ENCODE measurements at regions not wholly inside any gene's neighbourhood (a gene's known extent, or its start where the extent isn't known, plus 50 kb on each side); places are given as distances from the start of the nearest gene placed in this dataset.

DNA sequence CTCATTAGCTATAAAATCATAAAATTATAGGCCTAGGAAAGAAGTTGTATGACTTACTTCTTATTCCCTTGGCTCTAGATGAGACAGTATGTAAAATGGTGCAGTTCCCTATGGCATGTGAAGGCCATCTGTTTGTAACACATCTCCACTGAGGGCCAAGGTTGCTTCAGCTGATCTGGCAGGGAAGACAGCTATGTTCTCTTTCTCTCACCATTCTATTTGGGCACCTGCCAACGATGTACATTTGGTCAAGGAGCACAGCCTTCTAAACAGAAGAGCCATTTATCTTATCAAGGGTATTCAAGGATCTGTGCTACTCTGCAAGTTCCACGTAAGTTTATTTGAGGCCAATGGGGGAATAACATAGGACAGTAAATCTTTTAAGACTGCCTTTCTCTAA is 129.8 kb upstream of the TOM1L1 start:
- RAD21 ChIA-PET (ENCODE audit: unreplicated experiment) = no interaction called here
- no peaks in the 10 kb centered on the region for H3K9me3 ChIP-seq (replicated peaks; ENCODE audit: control insufficient read depth, insufficient read depth, low read length)
- H3K9ac ChIP-seq (ENCODE audit: control insufficient read depth, insufficient read depth, low read length) = no peak overlapping the region
- WGBS (ENCODE audit: insufficient coverage, insufficient replicate concordance, low lambda C conversion rate, missing lambda C conversion rate) = 0% methylated on average over 2 of the region's 2 CpGs
- intact Hi-C loops (cut with micrococcal nuclease; ENCODE audit: unreplicated experiment) = no loop called here
- no peaks in the 10 kb centered on the region for H4K20me1 ChIP-seq (ENCODE audit: control insufficient read depth, insufficient read depth)
- no peak for DNase-seq (ENCODE audit: low read depth, low spot score)
- H3K36me3 ChIP-seq (ENCODE audit: control insufficient read depth in 2 of 2, insufficient read depth in 2 of 2, low read length in 1 of 2) = no peaks in the 10 kb centered on the region
- in situ Hi-C loops (cut with MboI) = no loop called here
- H3K4me3 ChIP-seq = no peak overlapping the region
- H3K4me2 ChIP-seq (ENCODE audit: control insufficient read depth, insufficient read depth) = no peak overlapping the region
- no peak for FAIRE-seq
- H3K4me1 ChIP-seq (ENCODE audit: control insufficient read depth, insufficient read depth, low read length) = no peaks in the 10 kb centered on the region
- no peaks in the 10 kb centered on the region for H3K79me2 ChIP-seq (ENCODE audit: control insufficient read depth, insufficient read depth, low read length)
- POLR2A ChIA-PET = no interaction called here
- H3K27ac ChIP-seq (ENCODE audit: control insufficient read depth, insufficient read depth) = no peak overlapping the region
- SMC1A ChIA-PET (ENCODE audit: uncharacterized antibody, unreplicated experiment) = no interaction called here
- ATAC-seq = no peak
- H2AFZ ChIP-seq (ENCODE audit: control insufficient read depth, low read depth, low read length) = no peak overlapping the region
- no peaks in the 10 kb centered on the region for H3K27me3 ChIP-seq (replicated peaks in 1 of 2; ENCODE audit: control insufficient read depth in 2 of 2, insufficient read depth in 2 of 2, low read length in 1 of 2)
- CTCF ChIA-PET = no interaction called here
- BruUV-seq (replicated peaks) = no TSS peak
- TF ChIP-seq SRF (IDR thresholded peaks at IDR 0.05; ENCODE audit: low read depth in 2 of 2, low read length in 2 of 2) = no peak
- TF ChIP-seq FOXK2 (IDR thresholded peaks at IDR 0.05) = no peak
- TF ChIP-seq RELA (IDR thresholded peaks at IDR 0.05; ENCODE audit: borderline replicate concordance, partially characterized antibody) = no peak
- no peak for TF ChIP-seq SPI1 (IDR thresholded peaks at IDR 0.05; ENCODE audit: borderline replicate concordance, insufficient read depth, low read depth, low read length)
- TF ChIP-seq ATF7 (IDR thresholded peaks at IDR 0.05; ENCODE audit: low read depth) = no peak
- TF ChIP-seq BACH1 (IDR thresholded peaks at IDR 0.05; ENCODE audit: borderline replicate concordance) = no peak
- TF ChIP-seq ZNF24 (IDR thresholded peaks at IDR 0.05) = no peak
- no peak for TF ChIP-seq STAT3 (IDR thresholded peaks at IDR 0.05; ENCODE audit: low read depth, low read length)
- TF ChIP-seq YY1 (IDR thresholded peaks at IDR 0.05; ENCODE audit: low read depth, low read length) = no peak
- TF ChIP-seq HDGF (IDR thresholded peaks at IDR 0.05) = no peak
- TF ChIP-seq, protein P1, sequence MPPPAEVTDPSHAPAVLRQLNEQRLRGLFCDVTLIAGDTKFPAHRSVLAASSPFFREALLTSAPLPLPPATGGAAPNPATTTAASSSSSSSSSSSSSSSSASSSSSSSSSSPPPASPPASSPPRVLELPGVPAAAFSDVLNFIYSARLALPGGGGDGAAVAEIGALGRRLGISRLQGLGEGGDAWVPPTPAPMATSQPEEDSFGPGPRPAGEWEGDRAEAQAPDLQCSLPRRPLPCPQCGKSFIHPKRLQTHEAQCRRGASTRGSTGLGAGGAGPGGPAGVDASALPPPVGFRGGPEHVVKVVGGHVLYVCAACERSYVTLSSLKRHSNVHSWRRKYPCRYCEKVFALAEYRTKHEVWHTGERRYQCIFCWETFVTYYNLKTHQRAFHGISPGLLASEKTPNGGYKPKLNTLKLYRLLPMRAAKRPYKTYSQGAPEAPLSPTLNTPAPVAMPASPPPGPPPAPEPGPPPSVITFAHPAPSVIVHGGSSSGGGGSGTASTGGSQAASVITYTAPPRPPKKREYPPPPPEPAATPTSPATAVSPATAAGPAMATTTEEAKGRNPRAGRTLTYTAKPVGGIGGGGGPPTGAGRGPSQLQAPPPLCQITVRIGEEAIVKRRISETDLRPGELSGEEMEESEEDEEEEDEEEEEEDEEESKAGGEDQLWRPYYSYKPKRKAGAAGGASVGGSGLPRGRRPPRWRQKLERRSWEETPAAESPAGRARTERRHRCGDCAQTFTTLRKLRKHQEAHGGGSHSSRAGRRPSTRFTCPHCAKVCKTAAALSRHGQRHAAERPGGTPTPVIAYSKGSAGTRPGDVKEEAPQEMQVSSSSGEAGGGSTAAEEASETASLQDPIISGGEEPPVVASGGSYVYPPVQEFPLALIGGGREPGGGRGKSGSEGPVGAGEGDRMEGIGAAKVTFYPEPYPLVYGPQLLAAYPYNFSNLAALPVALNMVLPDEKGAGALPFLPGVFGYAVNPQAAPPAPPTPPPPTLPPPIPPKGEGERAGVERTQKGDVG (CRISPR knock-in tag; IDR thresholded peaks at IDR 0.05) = no peak
- TF ChIP-seq PKNOX1 (IDR thresholded peaks at IDR 0.05) = no peak
- no peak for TF ChIP-seq SREBF2 (IDR thresholded peaks at IDR 0.05; ENCODE audit: low read length)
- no peak for TF ChIP-seq SIX5 (IDR thresholded peaks at IDR 0.05; ENCODE audit: low read depth, low read length, severe bottlenecking)
- no peak for TF ChIP-seq ZBED1 (IDR thresholded peaks at IDR 0.05; ENCODE audit: borderline replicate concordance)
- TF ChIP-seq CUX1 (IDR thresholded peaks at IDR 0.05; ENCODE audit: insufficient replicate concordance, low read depth, low read length) = no peak
- TF ChIP-seq RAD21 (IDR thresholded peaks at IDR 0.05; ENCODE audit: insufficient read depth, low read depth, low read length) = no peak
- TF ChIP-seq PML (IDR thresholded peaks at IDR 0.05; ENCODE audit: low read length) = no peak

All from GM12878 (cell line).